Skeletal muscle satellite cell (primary cell): ENCODE measurements at regions not wholly inside any gene's neighbourhood (a gene's known extent, or its start where the extent isn't known, plus 50 kb on each side); places are given as distances from the start of the nearest gene placed in this dataset.
"Not testable (repeated sequence)": the region's sequence is repeated elsewhere in the genome, so short reads cannot be mapped to it uniquely, and the experiment has no call there.

Source experiments
- H3K27me3 ChIP-seq: 2 replicates; pipeline ENCODE4 v1.7.0; 2013; ENCODE audit warnings: low read length; ENCODE audit not compliant: control insufficient read depth, insufficient read depth
- H3K36me3 ChIP-seq: 2 replicates; pipeline ENCODE4 v1.7.0; 2013; ENCODE audit warnings: mild to moderate bottlenecking, control low read depth, low read length; ENCODE audit not compliant: insufficient read depth
- H3K4me1 ChIP-seq: 2 replicates; pipeline ENCODE4 v1.7.0; 2013; ENCODE audit warnings: low read length; ENCODE audit not compliant: control insufficient read depth, insufficient read depth
- H3K4me2 ChIP-seq: 2 replicates; pipeline ENCODE4 v1.7.0; 2013; ENCODE audit warnings: mild to moderate bottlenecking, low read length
- H3K4me3 ChIP-seq: 2 replicates; pipeline ENCODE4 v1.7.0; 2013; ENCODE audit warnings: low read length
- H3K9ac ChIP-seq: 2 replicates; pipeline ENCODE4 v1.7.0; 2013; ENCODE audit warnings: mild to moderate bottlenecking, low read depth, low read length, moderate library complexity
- H3K9me3 ChIP-seq: replicated peaks from 2 replicates; pipeline ENCODE4 v1.7.0; 2013; ENCODE audit warnings: mild to moderate bottlenecking, control low read depth, low read length

DNA sequence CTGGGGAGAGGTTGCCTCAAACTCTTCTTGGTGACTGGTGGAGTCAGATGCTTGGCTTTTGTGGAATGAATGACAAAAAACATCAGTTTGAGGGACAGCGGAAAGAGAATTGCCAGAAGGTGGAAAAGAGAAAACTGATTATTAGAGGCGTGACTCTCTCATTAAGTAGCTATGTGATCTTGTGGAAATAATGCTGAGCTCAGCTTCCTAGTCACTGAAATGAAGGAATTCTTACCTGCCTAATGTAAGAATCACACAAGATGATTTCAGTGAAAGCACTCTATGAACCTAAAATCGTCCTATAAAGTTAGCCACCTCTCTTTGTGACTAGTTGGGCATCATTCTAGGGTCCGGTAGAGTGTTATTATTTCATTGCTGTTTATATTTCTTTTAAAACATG is 498.8 kb downstream of the TMEM135 start:
- H3K27me3 ChIP-seq: no peaks in the 10 kb centered on the region
- no peak overlapping the region for H3K4me3 ChIP-seq
- H3K4me2 ChIP-seq: no peak overlapping the region
- H3K36me3 ChIP-seq: no peaks in the 10 kb centered on the region
- no peak overlapping the region for H3K9ac ChIP-seq
- H3K4me1 ChIP-seq: no peaks in the 10 kb centered on the region
- H3K9me3 ChIP-seq: no peaks in the 10 kb centered on the region

DNA sequence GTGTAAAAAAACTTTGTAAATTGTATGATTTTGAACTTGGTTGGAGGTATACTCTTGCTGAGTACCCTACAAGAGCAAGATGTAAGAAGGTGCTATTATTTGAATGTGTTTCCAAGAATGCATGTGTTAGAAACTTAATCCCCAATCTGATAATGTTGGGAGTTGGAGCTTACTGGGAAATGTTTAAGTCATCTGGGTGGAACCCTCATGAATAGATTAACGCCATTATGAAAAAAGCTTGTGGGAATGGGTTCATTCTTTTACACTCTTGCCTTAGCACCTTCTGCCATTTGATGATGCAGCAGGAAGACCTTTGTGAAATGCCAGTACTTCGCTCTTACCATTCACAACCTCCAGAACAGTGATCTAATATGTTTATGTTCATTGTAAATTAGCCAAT is 498.3 kb downstream of the TMEM135 start:
- Histone ChIP-seq H3K9me3 (no peaks in the 10 kb centered on the region), H3K4me2 (no peak overlapping the region), H3K36me3 (no peaks in the 10 kb centered on the region), H3K27me3 (no peaks in the 10 kb centered on the region), H3K4me1 (no peaks in the 10 kb centered on the region), H3K4me3 (no peak overlapping the region), H3K9ac (no peak overlapping the region)

DNA sequence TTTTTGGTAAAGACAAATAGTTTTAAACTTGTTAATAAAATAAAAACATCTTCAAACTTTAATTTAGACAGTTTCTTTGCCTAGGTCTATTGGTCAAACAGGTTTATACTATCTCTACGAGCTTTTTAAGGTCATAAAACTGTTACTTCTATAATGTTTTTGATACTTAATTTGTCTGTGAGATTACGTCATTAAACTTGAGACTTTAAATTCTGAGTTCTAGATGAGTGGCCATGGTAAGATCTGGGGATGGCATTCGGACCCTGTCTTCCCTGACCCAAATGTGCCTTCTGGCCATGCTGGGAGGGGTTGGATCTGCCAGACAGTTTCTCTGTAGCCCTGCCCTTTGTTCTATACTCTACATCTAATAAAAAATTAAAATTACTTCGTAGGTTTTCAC is 497.8 kb downstream of the TMEM135 start:
- Histone ChIP-seq H3K9me3 (no peaks in the 10 kb centered on the region), H3K4me1 (no peaks in the 10 kb centered on the region), H3K4me3 (no peak overlapping the region), H3K36me3 (no peaks in the 10 kb centered on the region), H3K4me2 (no peak overlapping the region), H3K9ac (no peak overlapping the region), H3K27me3 (no peaks in the 10 kb centered on the region)

DNA sequence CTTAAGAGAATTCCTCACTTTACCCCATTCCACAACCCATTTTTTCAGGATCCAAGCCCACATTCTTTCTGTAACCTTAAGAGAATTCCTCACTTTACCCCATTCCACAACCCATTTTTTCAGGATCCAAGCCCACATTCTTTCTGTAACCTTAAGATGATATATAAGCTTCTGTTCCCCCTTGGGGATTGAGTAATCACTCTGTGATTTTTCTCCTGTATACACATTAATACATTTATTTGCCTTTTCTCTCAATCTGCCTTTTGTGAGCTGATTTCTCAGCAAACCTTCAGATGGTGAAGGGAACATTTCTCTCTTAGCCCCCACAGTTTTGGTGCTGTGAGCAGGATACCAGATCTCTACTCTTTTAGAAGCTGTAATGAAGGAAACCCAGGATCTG is 494.1 kb downstream of the TMEM135 start:
- not testable (repeated sequence) for H3K4me3 ChIP-seq, H3K36me3 ChIP-seq, H3K4me1 ChIP-seq, H3K4me2 ChIP-seq, H3K9ac ChIP-seq, H3K9me3 ChIP-seq, H3K27me3 ChIP-seq

DNA sequence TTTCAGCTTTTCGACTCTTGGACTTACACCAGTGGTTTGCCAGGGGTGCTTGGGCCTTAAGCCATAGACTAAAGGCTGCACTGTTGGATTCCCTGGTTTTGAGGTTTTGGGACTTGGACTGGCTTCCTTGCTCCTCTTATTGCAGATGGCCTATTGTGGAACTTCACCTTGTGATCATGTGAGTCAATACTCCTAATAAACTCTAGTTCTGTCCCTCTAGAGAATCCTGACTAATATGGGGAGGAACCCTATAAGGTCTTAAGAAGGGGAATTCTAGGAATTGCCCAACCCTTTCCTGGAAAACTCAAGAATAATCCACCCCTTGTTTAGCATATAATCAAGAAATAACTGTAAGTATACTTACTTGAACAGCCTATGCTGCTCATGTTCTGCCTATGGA is 491.8 kb downstream of the TMEM135 start:
- no peaks in the 10 kb centered on the region for H3K9me3 ChIP-seq
- H3K4me1 ChIP-seq: no peaks in the 10 kb centered on the region
- H3K4me3 ChIP-seq: no peak overlapping the region
- H3K36me3 ChIP-seq: no peaks in the 10 kb centered on the region
- H3K27me3 ChIP-seq: peaks cover 3% of the 10 kb centered on the region
- H3K9ac ChIP-seq: no peak overlapping the region
- H3K4me2 ChIP-seq: no peak overlapping the region

DNA sequence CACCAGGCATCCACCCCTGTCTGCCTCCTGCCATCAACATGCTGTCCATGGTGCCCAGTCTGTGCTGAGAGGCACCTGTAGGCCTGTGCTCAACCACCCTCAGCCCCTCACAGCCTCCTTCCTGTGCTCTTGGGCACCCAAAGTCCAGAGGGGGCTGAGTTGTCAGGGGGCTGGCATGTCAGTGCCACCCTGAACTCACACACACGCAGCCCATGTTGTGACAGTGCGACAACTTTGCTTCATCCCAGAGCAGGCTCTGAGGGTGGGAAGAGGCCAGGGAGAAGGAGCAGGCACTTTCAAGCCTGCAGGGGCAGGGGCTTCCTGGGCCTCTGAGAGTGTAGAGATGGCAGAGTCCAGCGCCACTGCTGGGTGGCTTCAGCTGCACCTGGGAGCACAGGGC is 491.0 kb downstream of the TMEM135 start:
- H3K27me3 ChIP-seq: peaks cover 3% of the 10 kb centered on the region
- no peak overlapping the region for H3K9ac ChIP-seq
- H3K4me3 ChIP-seq: no peak overlapping the region
- no peaks in the 10 kb centered on the region for H3K36me3 ChIP-seq
- no peaks in the 10 kb centered on the region for H3K9me3 ChIP-seq
- no peaks in the 10 kb centered on the region for H3K4me1 ChIP-seq
- no peak overlapping the region for H3K4me2 ChIP-seq

DNA sequence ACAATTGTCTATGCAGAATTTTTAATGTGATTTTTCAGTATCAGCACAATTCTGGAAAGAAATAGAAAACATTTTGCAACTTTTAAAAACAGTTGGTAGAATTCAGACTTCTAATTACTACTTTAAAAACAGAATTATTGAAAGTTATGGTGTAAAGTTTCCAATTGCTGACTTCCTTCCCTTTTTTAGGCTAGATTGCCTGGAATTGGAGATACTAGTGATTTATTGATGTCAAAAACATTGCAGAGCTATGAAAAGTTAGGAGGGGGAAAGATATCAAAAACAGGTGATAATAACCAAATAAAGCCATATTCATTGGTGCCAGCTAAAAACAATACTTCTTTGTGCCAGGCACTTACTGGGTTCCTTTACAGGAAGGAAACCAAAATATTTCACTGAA is 485.5 kb downstream of the TMEM135 start:
- H3K27me3 ChIP-seq: peaks cover 3% of the 10 kb centered on the region
- no peaks in the 10 kb centered on the region for H3K4me1 ChIP-seq
- H3K4me3 ChIP-seq: no peak overlapping the region
- no peaks in the 10 kb centered on the region for H3K36me3 ChIP-seq
- H3K4me2 ChIP-seq: no peak overlapping the region
- H3K9me3 ChIP-seq: no peaks in the 10 kb centered on the region
- H3K9ac ChIP-seq: no peak overlapping the region

DNA sequence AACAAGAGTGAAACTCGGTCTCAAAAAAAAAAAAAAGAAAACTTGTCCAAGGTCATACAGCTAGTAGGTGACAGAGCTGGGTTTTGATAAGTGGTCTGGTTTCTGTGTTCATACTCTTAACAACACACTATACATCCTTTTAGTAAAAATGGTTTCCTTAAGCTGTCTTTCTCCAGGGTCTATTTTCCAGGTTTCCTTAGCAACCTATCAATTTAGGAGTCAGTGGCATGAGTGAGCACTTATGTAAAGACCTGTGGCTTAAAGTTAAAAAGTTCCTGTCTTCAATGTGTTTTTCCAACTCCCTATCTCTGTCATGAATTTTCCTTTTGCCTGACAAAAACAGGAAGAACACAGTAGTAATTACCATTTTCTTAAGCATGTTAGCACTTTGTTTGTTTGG is 480.5 kb downstream of the TMEM135 start:
- Histone ChIP-seq H3K9me3 (no peaks in the 10 kb centered on the region), H3K4me1 (no peaks in the 10 kb centered on the region), H3K9ac (no peak overlapping the region), H3K4me2 (no peak overlapping the region), H3K27me3 (no peaks in the 10 kb centered on the region), H3K4me3 (no peak overlapping the region), H3K36me3 (no peaks in the 10 kb centered on the region)

DNA sequence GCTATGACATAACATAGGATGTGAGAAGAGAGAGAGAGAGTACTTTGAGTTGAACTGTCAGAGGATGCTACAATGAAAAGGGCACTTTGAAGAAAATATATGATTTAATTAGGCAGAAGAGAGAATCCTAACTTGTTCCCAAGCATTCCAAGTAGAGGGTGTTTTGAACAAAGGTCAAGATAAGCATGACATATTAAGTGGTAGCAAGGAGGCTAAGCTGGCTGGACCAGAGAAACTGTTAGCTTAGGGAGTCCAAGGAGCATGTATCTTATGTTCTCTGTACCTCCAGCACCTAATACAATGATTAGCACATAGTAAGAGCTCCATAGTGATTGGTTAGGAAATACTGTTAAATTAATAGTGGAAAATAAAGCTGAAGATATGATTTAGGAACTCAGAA is 479.6 kb downstream of the TMEM135 start:
- H3K9ac ChIP-seq: no peak overlapping the region
- no peak overlapping the region for H3K4me2 ChIP-seq
- H3K27me3 ChIP-seq: no peaks in the 10 kb centered on the region
- H3K36me3 ChIP-seq: no peaks in the 10 kb centered on the region
- H3K4me3 ChIP-seq: no peak overlapping the region
- no peaks in the 10 kb centered on the region for H3K9me3 ChIP-seq
- no peaks in the 10 kb centered on the region for H3K4me1 ChIP-seq

DNA sequence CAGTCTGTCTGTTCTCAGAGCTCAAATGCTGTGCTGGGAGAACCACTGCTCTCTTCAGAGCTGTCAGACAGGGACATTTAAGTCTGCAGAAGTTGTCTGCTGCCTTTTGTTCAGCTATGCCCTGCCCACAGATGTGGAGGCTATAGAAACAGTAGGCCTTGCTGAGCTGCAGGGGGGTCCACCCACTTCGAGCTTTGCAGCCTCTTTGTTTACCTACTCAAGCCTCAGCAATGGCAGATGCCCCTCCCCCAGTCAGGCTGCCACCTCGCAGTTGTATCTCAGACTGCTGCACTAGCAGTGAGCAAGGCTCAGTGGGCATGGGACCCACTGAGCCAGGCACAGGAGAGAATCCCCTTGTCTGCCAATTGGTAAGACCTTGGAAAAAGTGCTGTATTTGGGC is 470.0 kb downstream of the TMEM135 start:
- not testable (repeated sequence) for H3K36me3 ChIP-seq, H3K4me2 ChIP-seq

DNA sequence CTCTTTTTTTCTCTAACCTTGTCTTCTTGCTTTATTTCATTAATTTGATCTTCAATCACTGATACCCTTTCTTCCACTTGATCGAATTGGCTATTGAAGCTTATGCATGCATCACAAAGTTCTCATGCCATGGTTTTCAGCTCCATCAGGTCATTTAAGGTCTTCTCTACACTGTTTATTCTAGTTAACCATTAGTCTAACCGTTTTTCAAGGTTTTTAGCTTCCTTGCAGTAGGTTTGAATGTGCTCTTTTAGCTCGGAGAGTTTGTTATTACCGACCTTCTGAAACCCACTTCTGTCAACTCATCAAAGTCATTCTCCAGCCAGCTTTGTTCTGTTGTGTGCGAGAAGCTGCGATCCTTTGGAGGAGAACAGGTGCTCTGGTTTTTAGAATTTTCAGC is 469.2 kb downstream of the TMEM135 start:
- H3K36me3 ChIP-seq, H3K4me2 ChIP-seq, H3K4me3 ChIP-seq, H3K4me1 ChIP-seq, H3K9ac ChIP-seq, H3K27me3 ChIP-seq, H3K9me3 ChIP-seq: not testable (repeated sequence)

More for the DNA sequence above, 470.0 kb downstream of the TMEM135 start:
- not testable (repeated sequence) for H3K9ac ChIP-seq, H3K9me3 ChIP-seq, H3K27me3 ChIP-seq, H3K4me3 ChIP-seq, H3K4me1 ChIP-seq

DNA sequence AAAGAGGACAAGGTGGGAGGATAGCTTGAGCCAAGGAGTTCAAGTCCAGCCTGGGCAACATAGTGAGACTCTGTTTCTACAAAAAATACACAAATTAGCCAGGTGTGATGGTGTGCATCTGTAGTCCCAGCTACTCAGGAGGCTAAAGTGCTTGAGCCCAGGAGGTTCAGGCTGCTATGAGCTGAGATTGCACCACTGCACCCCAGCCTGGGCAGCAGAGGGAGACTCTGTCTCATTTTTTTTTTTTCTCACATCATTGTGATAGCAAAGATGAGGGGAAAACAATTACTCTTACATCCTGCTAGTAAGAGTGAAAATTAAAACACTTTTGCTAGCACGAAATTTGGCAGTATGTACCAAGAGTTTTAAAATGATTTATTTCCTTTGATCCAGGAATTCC is 463.7 kb downstream of the TMEM135 start:
- Histone ChIP-seq H3K27me3 (no peaks in the 10 kb centered on the region), H3K4me3 (no peak overlapping the region), H3K9ac (no peak overlapping the region), H3K36me3 (no peaks in the 10 kb centered on the region), H3K4me2 (no peak overlapping the region), H3K9me3 (no peaks in the 10 kb centered on the region), H3K4me1 (no peaks in the 10 kb centered on the region)

DNA sequence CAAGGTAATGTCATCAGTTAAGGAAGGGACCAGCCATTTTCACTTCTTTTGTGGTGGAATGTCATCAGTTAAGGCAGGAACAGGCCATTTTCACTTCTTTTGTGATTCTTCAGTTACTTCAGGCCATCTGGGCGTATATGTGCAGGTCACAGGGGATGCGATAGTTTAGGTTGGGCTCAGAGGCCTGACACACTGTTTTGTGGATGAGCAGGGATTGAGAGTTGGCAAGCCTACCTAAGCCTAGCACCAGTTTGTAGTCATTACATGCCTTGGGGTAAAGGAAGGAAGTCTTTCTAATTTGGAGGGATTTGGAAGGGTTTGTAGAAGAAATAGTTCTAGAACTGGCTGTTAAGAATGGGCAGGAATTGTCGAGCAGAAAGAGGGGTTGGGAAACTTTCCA is 457.2 kb downstream of the TMEM135 start:
- not testable (repeated sequence) for H3K9ac ChIP-seq, H3K36me3 ChIP-seq, H3K9me3 ChIP-seq, H3K27me3 ChIP-seq, H3K4me3 ChIP-seq, H3K4me2 ChIP-seq, H3K4me1 ChIP-seq
